Keratinocyte (primary cell): ENCODE measurements at regions not wholly inside any gene's neighbourhood (a gene's known extent, or its start where the extent isn't known, plus 50 kb on each side); places are given as distances from the start of the nearest gene placed in this dataset.

Experiments used
- DNase-seq: peaks from one replicate; pipeline ENCODE4 v3.0.0-alpha.2; 2011; ENCODE audit warnings: low read depth, missing footprints, low spot score
- FAIRE-seq: peaks from 2 replicates; lab custom pipeline; 2011; peaks lifted over from hg19 to GRCh38; lab: Jason Lieb, UNC
- H2AFZ ChIP-seq: 2 replicates; pipeline ENCODE4 v1.6.0; 2012; ENCODE audit warnings: low read length, control low read depth, inconsistent platforms; ENCODE audit not compliant: control insufficient read depth
- H3K27ac ChIP-seq: 2 replicates; pipeline ENCODE4 v1.5.1; 2011; ENCODE audit warnings: low read length; ENCODE audit not compliant: control insufficient read depth, insufficient read depth
- H3K27me3 ChIP-seq: 3 replicates; pipeline ENCODE4 v1.6.0; 2011; ENCODE audit warnings: low read length; ENCODE audit not compliant: control insufficient read depth, insufficient read depth; ENCODE audit errors: extremely low read depth
- H3K36me3 ChIP-seq, 2 experiments: 2 replicates in 1 of 2; 3 replicates in 1 of 2; pipeline ENCODE4 v1.5.1; 2011; ENCODE audit warnings: low read length in 2 of 2, mild to moderate bottlenecking in 1 of 2; ENCODE audit not compliant: control insufficient read depth in 2 of 2, insufficient read depth in 2 of 2; ENCODE audit errors: extremely low read depth in 1 of 2
- H3K4me1 ChIP-seq: 3 replicates; pipeline ENCODE4 v1.5.1; 2011; ENCODE audit warnings: low read length; ENCODE audit not compliant: control insufficient read depth, insufficient read depth; ENCODE audit errors: extremely low read depth
- H3K4me2 ChIP-seq: 3 replicates; pipeline ENCODE4 v1.6.0; 2011; ENCODE audit warnings: low read depth, low read length; ENCODE audit not compliant: control insufficient read depth, insufficient read depth; ENCODE audit errors: extremely low read depth
- H3K4me3 ChIP-seq, 3 experiments: fragments of 200-600 bp in 1 of 3; sonication (generic) in 1 of 3; 2 replicates in 2 of 3; 3 replicates in 1 of 3; pipeline ENCODE4 v1.5.1; 2011 to 2016; ENCODE audit warnings: low read length in 3 of 3, mild to moderate bottlenecking in 3 of 3, control low read depth in 2 of 3, inconsistent platforms in 1 of 3, low read depth in 1 of 3, mixed read lengths in 1 of 3, mixed run types in 1 of 3, moderate library complexity in 1 of 3; ENCODE audit not compliant: control insufficient read depth in 2 of 3, insufficient read depth in 2 of 3; ENCODE audit errors: extremely low read depth in 1 of 3
- H3K79me2 ChIP-seq: 2 replicates; pipeline ENCODE4 v1.6.0; 2012; ENCODE audit warnings: low read length; ENCODE audit not compliant: control insufficient read depth, insufficient read depth
- H3K9ac ChIP-seq: 3 replicates; pipeline ENCODE4 v1.6.0; 2011; ENCODE audit warnings: low read length; ENCODE audit not compliant: control insufficient read depth, insufficient read depth; ENCODE audit errors: extremely low read depth
- H3K9me1 ChIP-seq: 3 replicates; pipeline ENCODE4 v1.6.0; 2011; ENCODE audit warnings: low read length; ENCODE audit not compliant: control insufficient read depth, insufficient read depth; ENCODE audit errors: extremely low read depth
- H3K9me3 ChIP-seq: 2 replicates; pipeline ENCODE4 v1.5.1; 2012; ENCODE audit warnings: low read depth, low read length; ENCODE audit not compliant: control insufficient read depth
- H4K20me1 ChIP-seq: 3 replicates; pipeline ENCODE4 v1.6.0; 2011; ENCODE audit warnings: low read length; ENCODE audit not compliant: control insufficient read depth, insufficient read depth; ENCODE audit errors: extremely low read depth
- CTCF ChIP-seq, 3 experiments: IDR thresholded peaks in 1 of 3; conservative IDR thresholded peaks in 1 of 3; optimal IDR thresholded peaks in 1 of 3; 2 replicates in 2 of 3; 3 replicates in 1 of 3; pipeline versions ENCODE3 to v1.5.1; 2011; ENCODE audit warnings: low read length in 3 of 3, mild to moderate bottlenecking in 3 of 3, moderate library complexity in 2 of 3, control low read depth in 1 of 3, inconsistent platforms in 1 of 3; ENCODE audit not compliant: insufficient read depth in 2 of 3; ENCODE audit errors: extremely low read depth in 1 of 3
- EZH2 ChIP-seq: IDR thresholded peaks from one replicate; pipeline ENCODE4 v1.6.1; 2012; ENCODE audit warnings: inconsistent platforms, mild to moderate bottlenecking, low read length, moderate library complexity
- dilution Hi-C: fragments of 300-500 bp; cut with MboI; formaldehyde crosslinking; loops from one replicate; pipeline ENCODE4 v1.7.0; 2020; ENCODE audit warnings: low sequenced_read_pairs; ENCODE audit not compliant: extremely low pct_ligation_motif_present

GRCh38 chr5:155954701-155955445, 372.1 kb upstream of the SGCD start:
- no peaks in the 10 kb centered on the region for H3K36me3 ChIP-seq

GRCh38 chr5:155957884-155958283, 369.1 kb upstream of the SGCD start:
- Histone ChIP-seq H3K9ac (no peak overlapping the region), H3K4me1 (no peaks in the 10 kb centered on the region), H3K27me3 (no peaks in the 10 kb centered on the region), H2AFZ (no peak overlapping the region), H3K36me3 (no peaks in the 10 kb centered on the region), H3K4me3 (no peak overlapping the region), H3K79me2 (no peaks in the 10 kb centered on the region), H3K4me2 (no peak overlapping the region), H3K9me1 (no peaks in the 10 kb centered on the region), H4K20me1 (no peaks in the 10 kb centered on the region), H3K27ac (no peak overlapping the region), H3K9me3 (no peaks in the 10 kb centered on the region)
- no peak for FAIRE-seq
- DNase-seq = no peak
- dilution Hi-C loops = no loop called here
- TF ChIP-seq CTCF (optimal IDR thresholded peaks at IDR 0.05 in 1 of 3, IDR thresholded peaks at IDR 0.05 in 1 of 3, conservative IDR thresholded peaks at IDR 0.05 in 1 of 3; ENCODE audit: extremely low read depth in 1 of 3, insufficient read depth in 2 of 3, low read length in 3 of 3) (no peak), EZH2 (no peak)

More at GRCh38 chr5:155954701-155955445, 372.1 kb upstream of the SGCD start:
- H3K9ac ChIP-seq = no peak overlapping the region
- TF ChIP-seq EZH2 = no peak
- no peak for TF ChIP-seq CTCF (optimal IDR thresholded peaks at IDR 0.05 in 1 of 3, IDR thresholded peaks at IDR 0.05 in 1 of 3, conservative IDR thresholded peaks at IDR 0.05 in 1 of 3; ENCODE audit: extremely low read depth in 1 of 3, insufficient read depth in 2 of 3, low read length in 3 of 3)
- H3K9me3 ChIP-seq = no peaks in the 10 kb centered on the region
- no peaks in the 10 kb centered on the region for H4K20me1 ChIP-seq
- H3K79me2 ChIP-seq = no peaks in the 10 kb centered on the region
- H2AFZ ChIP-seq = no peak overlapping the region
- no peaks in the 10 kb centered on the region for H3K27me3 ChIP-seq
- FAIRE-seq (no peak), DNase-seq (no peak)
- no peak overlapping the region for H3K4me3 ChIP-seq
- no peak overlapping the region for H3K27ac ChIP-seq
- H3K4me1 ChIP-seq = no peaks in the 10 kb centered on the region
- dilution Hi-C loops = no loop called here
- H3K4me2 ChIP-seq = no peak overlapping the region
- no peaks in the 10 kb centered on the region for H3K9me1 ChIP-seq
